ENCODE measurements at regions not wholly inside any gene's neighbourhood (a gene's known extent, or its start where the extent isn't known, plus 50 kb on each side); places are given as distances from the start of the nearest gene placed in this dataset.
A peak's percentile ranks its signal among the peaks of the same experiment; 100 is the strongest.

DNA sequence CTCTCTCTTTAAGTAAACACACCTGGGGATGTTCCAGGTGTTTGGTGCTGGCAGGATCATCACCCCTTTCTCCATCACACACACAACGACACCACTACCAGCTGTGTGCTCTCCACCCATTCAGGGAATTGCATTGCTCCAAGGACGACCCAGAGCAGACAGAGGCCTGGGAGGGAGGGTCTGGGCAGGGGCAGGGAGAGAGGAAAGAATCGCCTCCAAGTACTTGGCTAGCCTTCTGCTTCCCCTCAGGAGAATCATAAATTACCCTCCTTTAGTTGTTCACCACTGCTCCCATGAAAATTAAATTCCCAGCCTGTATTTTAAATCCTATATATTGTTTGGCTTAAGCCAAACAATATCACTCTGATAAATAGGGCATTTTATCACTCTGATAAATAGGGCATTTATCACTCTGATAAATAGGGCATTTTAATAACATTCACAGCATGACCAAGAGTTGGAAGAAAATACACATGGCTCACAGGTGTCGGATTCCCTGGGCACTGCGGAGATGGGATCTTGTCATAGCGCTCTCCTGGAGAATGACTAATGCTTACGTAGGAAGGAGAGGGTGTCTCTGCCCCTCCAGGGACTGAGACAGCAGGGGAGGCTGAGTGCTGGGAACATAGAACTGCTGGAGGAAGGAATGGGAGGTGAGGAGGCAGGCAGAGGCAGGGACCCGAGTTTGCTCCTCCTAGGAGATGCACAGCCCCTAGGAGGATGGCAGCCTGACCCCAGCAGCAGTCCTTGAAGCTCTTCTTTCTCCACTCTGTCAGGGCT lies 673.6 kb downstream of the HS3ST4 start:
- Histone ChIP-seq H3K4me1 (no peaks in the 10 kb centered on the region), H3K27me3 (no peaks in the 10 kb centered on the region), H3K27ac (no peak overlapping the region), H3K4me3 (no peak overlapping the region), H3K36me3 (no peaks in the 10 kb centered on the region), H3K9me3 (no peaks in the 10 kb centered on the region)
- ATAC-seq (no peak), DNase-seq (no peak)
- TF ChIP-seq, protein P1, sequence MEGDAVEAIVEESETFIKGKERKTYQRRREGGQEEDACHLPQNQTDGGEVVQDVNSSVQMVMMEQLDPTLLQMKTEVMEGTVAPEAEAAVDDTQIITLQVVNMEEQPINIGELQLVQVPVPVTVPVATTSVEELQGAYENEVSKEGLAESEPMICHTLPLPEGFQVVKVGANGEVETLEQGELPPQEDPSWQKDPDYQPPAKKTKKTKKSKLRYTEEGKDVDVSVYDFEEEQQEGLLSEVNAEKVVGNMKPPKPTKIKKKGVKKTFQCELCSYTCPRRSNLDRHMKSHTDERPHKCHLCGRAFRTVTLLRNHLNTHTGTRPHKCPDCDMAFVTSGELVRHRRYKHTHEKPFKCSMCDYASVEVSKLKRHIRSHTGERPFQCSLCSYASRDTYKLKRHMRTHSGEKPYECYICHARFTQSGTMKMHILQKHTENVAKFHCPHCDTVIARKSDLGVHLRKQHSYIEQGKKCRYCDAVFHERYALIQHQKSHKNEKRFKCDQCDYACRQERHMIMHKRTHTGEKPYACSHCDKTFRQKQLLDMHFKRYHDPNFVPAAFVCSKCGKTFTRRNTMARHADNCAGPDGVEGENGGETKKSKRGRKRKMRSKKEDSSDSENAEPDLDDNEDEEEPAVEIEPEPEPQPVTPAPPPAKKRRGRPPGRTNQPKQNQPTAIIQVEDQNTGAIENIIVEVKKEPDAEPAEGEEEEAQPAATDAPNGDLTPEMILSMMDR (IDR thresholded peaks at IDR 0.05) = no peak
- intact Hi-C loops (cut with DNase I) = no loop called here

DNA sequence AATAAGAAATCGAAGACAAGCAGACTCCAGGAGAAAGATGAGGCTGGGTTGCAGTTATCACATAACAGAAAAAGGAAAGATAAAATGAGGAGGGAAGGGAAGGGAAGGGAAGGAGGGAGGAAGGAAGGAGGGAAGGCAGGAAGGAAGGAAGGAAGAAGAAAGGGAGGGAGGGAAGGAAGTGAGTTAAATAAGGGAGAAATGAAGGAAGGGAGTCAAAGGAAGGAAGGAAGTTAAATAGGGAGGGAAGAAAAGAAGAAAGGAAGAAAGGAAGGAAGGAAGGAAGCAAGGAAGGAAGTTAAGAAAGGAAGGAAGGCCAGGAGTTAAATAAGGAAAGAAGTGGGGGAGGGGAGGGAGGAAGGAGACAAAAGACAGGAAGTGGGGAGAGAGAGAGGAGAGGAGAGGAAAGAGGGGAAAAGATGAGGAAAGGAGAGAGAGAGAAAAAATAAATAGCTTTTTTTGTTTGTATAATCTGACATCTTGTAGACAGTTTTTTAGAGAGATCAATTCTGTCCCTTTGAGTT lies 679.6 kb downstream of the HS3ST4 start:
- Histone ChIP-seq H3K36me3 (no peaks in the 10 kb centered on the region), H3K9me3 (no peaks in the 10 kb centered on the region), H3K4me1 (no peaks in the 10 kb centered on the region), H3K27me3 (no peaks in the 10 kb centered on the region), H3K27ac (no peak overlapping the region), H3K4me3 (no peak overlapping the region)
- intact Hi-C loops (cut with DNase I) = no loop called here
- DNase-seq (no peak), ATAC-seq (no peak)
- TF ChIP-seq, protein P1 (IDR thresholded peaks at IDR 0.05) = no peak

DNA sequence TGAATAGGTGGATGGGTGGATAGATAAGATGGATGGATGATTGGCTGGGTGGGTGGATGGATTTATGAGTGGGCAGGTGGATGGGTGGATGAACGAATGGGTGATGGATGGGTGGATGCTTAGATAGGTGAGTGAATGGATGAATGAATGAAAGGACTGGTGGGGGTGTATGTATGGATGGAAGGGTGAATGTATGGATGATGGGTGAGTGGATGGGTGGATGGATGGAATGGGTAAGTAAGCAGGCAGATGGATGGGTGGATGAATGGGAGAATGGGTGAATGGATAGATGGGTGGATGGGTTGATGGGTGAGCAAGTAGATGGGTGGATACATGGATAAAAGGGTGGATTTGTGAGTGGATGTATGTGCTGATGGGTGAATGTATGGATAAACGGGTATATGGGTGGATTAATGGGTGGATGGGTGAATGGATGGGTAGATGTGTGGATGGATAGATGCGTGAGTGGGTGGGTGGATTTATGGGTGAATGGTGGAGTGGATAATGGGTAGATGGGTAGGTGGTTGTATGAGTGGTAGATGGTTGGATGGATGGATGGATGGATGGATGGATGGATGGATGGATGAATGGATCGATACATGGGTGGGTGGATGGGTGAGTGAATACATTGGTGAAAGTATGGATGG lies 682.6 kb downstream of the HS3ST4 start:
- H3K27ac ChIP-seq = no peak overlapping the region
- no peak overlapping the region for H3K4me3 ChIP-seq
- DNase-seq (no peak), ATAC-seq (peak; percentile 35)
- H3K9me3 ChIP-seq = no peaks in the 10 kb centered on the region
- intact Hi-C loops (cut with DNase I) = no loop called here
- no peaks in the 10 kb centered on the region for H3K4me1 ChIP-seq
- no peaks in the 10 kb centered on the region for H3K36me3 ChIP-seq
- H3K27me3 ChIP-seq = no peaks in the 10 kb centered on the region
- TF ChIP-seq, protein P1 (IDR thresholded peaks at IDR 0.05) = no peak

DNA sequence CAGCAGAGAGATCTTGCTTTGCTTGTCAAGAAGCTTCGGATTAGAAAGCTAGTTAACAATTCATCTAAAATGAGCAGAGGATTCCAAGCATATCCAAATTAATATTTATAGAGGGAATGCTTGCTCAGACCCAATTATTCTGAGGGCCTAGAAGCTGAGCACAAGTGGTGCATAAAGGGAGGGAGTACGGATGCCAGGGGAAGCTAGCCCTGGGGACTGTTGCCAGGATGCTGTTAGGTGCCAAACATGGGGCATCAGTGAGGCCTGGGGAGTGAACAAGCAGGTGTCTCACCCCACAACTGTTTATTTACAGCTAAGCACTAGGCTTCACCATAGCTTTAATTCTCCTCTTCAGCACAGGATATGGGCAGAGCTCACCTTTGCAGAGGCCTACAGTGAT lies 684.1 kb upstream of the C16orf82 start:
- Histone ChIP-seq H3K4me3 (no peak overlapping the region), H3K36me3 (no peaks in the 10 kb centered on the region), H3K4me1 (no peaks in the 10 kb centered on the region), H3K9me3 (no peaks in the 10 kb centered on the region), H3K27ac (no peak overlapping the region), H3K27me3 (no peaks in the 10 kb centered on the region)
- DNase-seq (no peak), ATAC-seq (no peak)
- TF ChIP-seq, protein P1 (IDR thresholded peaks at IDR 0.05) = no peak
- intact Hi-C loops (cut with DNase I) = no loop called here

DNA sequence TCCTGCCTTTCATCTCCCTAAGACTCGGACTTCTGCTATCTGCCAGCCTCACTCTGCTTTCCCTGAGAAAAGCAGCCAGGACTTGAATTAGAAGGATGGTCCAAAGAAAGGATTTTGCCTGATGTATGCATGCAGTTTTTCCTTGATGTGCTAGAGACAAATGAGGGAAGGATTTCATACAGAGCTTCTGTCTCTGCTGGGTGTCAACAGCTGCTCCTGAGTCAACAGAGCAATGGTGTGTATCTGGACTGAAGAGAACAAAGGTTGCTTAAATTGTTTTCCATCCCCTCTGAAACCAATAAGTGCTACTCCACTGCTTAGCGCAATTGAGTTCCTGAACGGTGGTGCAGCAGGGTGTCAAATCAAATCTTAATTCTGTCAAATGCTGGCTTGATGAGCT lies 680.6 kb upstream of the C16orf82 start:
- DNase-seq = no peak
- H3K4me3 ChIP-seq = no peak overlapping the region
- TF ChIP-seq, protein P1 (IDR thresholded peaks at IDR 0.05) = no peak
- intact Hi-C loops (cut with DNase I) = no loop called here
- ATAC-seq = no peak
- no peaks in the 10 kb centered on the region for H3K27me3 ChIP-seq
- no peaks in the 10 kb centered on the region for H3K9me3 ChIP-seq
- no peaks in the 10 kb centered on the region for H3K4me1 ChIP-seq
- H3K27ac ChIP-seq = no peak overlapping the region
- H3K36me3 ChIP-seq = no peaks in the 10 kb centered on the region

Data from upper lobe of right lung (tissue), 1 donor.